ENCODE measurements at regions not wholly inside any gene's neighbourhood (a gene's known extent, or its start where the extent isn't known, plus 50 kb on each side); places are given as distances from the start of the nearest gene placed in this dataset.

GRCh38 chr1:87810166-87810565 is 481.5 kb downstream of the LMO4 start:
- TF ChIP-seq CTCF (IDR thresholded peaks at IDR 0.05; ENCODE audit: low read depth, low read length, missing input control): no peak
- no peak for TF ChIP-seq REST (IDR thresholded peaks at IDR 0.05)
- TF ChIP-seq JUND (IDR thresholded peaks at IDR 0.05): no peak
- TF ChIP-seq MAX (IDR thresholded peaks at IDR 0.05): no peak
